PFSK-1 (cell line): ENCODE measurements at regions not wholly inside any gene's neighbourhood (a gene's known extent, or its start where the extent isn't known, plus 50 kb on each side); places are given as distances from the start of the nearest gene placed in this dataset.
A peak's percentile ranks its signal among the peaks of the same experiment; 100 is the strongest.

ENCODE experiments used
- FOXP2 ChIP-seq: optimal IDR thresholded peaks from 2 replicates; pipeline ENCODE3; 2011; ENCODE audit warnings: borderline replicate concordance, control low read depth, inconsistent platforms; ENCODE audit not compliant: insufficient read depth; ENCODE audit errors: extremely low read length, extremely low read depth
- POLR2AphosphoS5 ChIP-seq: IDR thresholded peaks from 2 replicates; pipeline ENCODE4 v1.6.1; 2012; ENCODE audit warnings: low read depth, mild to moderate bottlenecking, control low read depth, low read length, moderate library complexity
- SIN3A ChIP-seq: IDR thresholded peaks from 2 replicates; pipeline ENCODE4 v1.6.1; 2012; ENCODE audit warnings: mild to moderate bottlenecking, low read length, moderate library complexity, borderline replicate concordance; ENCODE audit not compliant: insufficient read depth
- TAF1 ChIP-seq: IDR thresholded peaks from 2 replicates; pipeline ENCODE4 v1.6.1; 2012; ENCODE audit warnings: low read length, control low read depth, borderline replicate concordance; ENCODE audit not compliant: insufficient read depth
- TF ChIP-seq, protein P1 (sequence below), 2 experiments: IDR thresholded peaks; 2 replicates each; pipeline versions ENCODE4 v1.6.1 to v1.8.0; 2011 to 2012; ENCODE audit warnings: low read depth in 2 of 2, low read length in 2 of 2, control low read depth in 1 of 2, inconsistent platforms in 1 of 2, mild to moderate bottlenecking in 1 of 2, moderate library complexity in 1 of 2; ENCODE audit not compliant: insufficient read depth in 1 of 2

DNA sequence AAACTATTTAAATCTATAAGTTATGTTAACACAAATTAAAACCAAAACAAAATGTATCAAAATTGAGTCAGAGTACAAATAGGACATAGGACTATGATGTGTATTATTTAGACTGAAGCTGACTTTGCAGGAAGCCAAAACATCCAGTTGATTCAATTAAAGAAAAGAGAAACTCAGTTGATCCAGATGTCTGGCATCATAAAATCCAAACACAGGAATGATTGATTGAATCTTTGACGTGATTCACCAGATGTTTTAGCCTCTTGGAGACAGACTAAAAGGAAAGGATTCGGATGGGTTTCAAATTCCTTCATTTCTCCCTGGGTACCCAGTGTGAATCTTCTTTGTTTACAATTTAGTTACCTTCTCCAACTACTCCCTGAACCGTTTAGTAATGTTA, 272.9 kb downstream of the IRS1 start:
- TF ChIP-seq FOXP2, result no peak
- no peak for TF ChIP-seq SIN3A
- TF ChIP-seq, protein P1, sequence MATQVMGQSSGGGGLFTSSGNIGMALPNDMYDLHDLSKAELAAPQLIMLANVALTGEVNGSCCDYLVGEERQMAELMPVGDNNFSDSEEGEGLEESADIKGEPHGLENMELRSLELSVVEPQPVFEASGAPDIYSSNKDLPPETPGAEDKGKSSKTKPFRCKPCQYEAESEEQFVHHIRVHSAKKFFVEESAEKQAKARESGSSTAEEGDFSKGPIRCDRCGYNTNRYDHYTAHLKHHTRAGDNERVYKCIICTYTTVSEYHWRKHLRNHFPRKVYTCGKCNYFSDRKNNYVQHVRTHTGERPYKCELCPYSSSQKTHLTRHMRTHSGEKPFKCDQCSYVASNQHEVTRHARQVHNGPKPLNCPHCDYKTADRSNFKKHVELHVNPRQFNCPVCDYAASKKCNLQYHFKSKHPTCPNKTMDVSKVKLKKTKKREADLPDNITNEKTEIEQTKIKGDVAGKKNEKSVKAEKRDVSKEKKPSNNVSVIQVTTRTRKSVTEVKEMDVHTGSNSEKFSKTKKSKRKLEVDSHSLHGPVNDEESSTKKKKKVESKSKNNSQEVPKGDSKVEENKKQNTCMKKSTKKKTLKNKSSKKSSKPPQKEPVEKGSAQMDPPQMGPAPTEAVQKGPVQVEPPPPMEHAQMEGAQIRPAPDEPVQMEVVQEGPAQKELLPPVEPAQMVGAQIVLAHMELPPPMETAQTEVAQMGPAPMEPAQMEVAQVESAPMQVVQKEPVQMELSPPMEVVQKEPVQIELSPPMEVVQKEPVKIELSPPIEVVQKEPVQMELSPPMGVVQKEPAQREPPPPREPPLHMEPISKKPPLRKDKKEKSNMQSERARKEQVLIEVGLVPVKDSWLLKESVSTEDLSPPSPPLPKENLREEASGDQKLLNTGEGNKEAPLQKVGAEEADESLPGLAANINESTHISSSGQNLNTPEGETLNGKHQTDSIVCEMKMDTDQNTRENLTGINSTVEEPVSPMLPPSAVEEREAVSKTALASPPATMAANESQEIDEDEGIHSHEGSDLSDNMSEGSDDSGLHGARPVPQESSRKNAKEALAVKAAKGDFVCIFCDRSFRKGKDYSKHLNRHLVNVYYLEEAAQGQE (IDR thresholded peaks at IDR 0.05; ENCODE audit: insufficient read depth in 1 of 2, low read depth in 2 of 2, low read length in 2 of 2), result no peak
- TF ChIP-seq TAF1, result no peak
- no peak for TF ChIP-seq POLR2AphosphoS5

DNA sequence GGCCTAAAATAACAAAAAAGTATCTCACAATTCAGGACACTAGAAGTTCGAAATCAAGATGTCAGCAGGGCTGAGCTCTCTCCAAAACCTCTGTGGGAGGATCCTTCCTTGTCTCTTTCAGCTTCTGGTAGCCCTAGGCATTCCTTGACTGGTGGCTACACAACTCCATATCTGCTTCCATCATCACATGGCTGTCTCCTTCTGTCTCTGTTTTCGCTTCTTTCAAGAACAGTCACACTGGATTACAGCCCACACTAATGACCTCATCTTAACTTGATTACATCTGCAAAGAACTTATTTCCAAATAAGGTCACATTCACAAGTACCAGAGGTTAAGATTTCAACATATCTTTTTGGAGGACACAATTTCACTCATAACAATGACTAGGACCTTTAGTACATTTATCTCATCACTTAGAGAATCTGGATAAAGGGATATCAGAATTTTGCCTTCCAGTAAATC, 275.2 kb downstream of the IRS1 start:
- no peak for TF ChIP-seq FOXP2
- TF ChIP-seq, protein P1 (IDR thresholded peaks at IDR 0.05; ENCODE audit: insufficient read depth in 1 of 2, low read depth in 2 of 2, low read length in 2 of 2), result 0 out of 4 replicates have a peak, but pooled peaks of 1 of the 2 experiments have one; percentile 37

DNA sequence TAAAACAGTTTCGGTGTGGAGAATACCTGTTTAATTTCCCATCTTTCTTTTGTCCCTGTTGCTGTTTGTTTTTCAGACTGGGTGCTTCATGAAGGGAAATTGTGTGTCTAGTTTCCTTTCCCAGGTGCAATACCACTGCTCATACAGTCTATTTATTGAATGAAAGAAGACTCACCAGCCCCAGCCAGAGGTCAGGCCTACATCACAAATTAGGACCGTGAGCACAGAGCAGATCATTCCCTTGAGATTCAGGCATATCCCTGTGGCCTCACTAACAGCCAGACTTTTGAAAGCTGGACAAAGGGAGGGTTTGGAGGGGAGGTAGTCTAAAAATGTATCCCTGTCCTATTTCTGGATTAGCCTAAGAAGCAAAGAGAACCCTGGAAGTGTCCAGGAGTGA, 278.9 kb downstream of the IRS1 start:
- TF ChIP-seq TAF1 (no peak), POLR2AphosphoS5 (no peak), FOXP2 (no peak), SIN3A (no peak)
- TF ChIP-seq, protein P1 (IDR thresholded peaks at IDR 0.05; ENCODE audit: insufficient read depth in 1 of 2, low read depth in 2 of 2, low read length in 2 of 2), result no peak

DNA sequence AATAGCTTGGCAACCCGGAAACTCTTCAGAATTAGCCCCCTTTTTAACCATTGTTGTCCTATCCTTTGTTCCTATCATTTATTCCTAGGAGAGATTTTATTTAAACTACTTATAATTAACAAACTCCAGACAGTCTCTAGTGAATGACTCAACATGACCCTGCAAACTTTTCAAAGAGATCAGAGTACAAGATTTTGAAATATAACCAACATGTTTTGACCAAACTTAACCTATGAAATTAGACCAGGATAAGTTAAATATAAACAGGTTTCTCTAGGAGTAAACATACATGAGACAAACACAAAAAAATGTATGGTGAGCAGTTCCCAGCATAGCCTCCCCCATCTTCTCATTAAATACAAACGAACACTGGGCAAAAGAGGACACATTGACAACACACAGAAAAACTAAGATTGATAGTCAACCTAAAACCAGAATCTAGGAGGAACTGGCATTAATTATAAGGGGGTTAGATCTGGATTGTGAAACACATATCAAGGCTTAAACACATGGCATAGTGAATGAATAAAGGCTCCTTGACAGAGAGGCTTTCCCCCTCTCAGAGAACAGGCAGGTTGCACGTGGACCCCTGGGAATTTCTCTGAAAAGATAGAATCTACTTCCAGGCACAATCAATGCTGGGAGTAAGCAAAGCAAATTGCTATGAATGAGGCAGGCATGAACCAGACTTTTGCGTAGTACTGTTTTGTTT, 284.1 kb downstream of the IRS1 start:
- TF ChIP-seq SIN3A (0 out of 2 replicates have a peak, but pooled peaks have one; percentile 7), TAF1 (no peak), POLR2AphosphoS5 (no peak), FOXP2 (no peak)
- TF ChIP-seq, protein P1 (IDR thresholded peaks at IDR 0.05; ENCODE audit: insufficient read depth in 1 of 2, low read depth in 2 of 2, low read length in 2 of 2), result no peak
